Fibroblast of lung (primary cell): ENCODE measurements at regions not wholly inside any gene's neighbourhood (a gene's known extent, or its start where the extent isn't known, plus 50 kb on each side); places are given as distances from the start of the nearest gene placed in this dataset.

Experiments
- EZH2 ChIP-seq: IDR thresholded peaks from 2 replicates; pipeline ENCODE4 v1.5.1; 2012; ENCODE audit warnings: low read length, control low read depth, mild to moderate bottlenecking; ENCODE audit errors: missing control alignments
- TF ChIP-seq, protein P1 (sequence below), 2 donors: IDR thresholded peaks in 1 of 2; conservative IDR thresholded peaks in 1 of 2; 1 replicate in 1 of 2; 2 replicates in 1 of 2; pipeline ENCODE4 v1.5.1; 2011 to 2012; ENCODE audit warnings: low read length in 2 of 2, control low read depth in 1 of 2, inconsistent platforms in 1 of 2, low read depth in 1 of 2, mild to moderate bottlenecking in 1 of 2

DNA sequence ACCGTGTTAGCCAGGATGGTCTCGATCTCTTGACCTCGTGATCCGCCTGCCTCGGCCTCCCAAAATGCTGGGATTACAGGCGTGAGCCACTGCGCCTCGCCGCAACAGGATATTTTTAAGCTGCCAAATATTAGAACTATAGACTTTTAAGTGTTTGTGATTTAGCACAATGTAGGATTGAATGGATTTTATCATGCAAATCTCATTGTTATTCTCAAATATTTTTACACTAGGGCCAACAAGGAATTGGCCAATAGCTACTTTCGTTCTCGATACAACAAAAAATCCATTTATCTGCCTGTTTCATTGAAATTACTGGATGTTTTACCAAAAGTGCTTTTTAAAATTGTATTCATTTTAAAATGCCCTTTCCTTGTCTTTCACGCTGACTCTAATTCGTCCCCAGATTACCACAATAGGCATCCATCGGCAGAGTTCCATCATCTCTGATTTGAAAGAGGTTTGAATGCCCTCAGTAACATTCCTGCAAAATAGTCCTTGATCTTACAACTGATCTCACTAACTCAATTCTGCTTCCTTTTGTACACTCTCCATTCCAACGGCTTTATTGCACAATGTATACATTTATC, 99.6 kb upstream of the ROBO2 start:
- TF ChIP-seq, protein P1, sequence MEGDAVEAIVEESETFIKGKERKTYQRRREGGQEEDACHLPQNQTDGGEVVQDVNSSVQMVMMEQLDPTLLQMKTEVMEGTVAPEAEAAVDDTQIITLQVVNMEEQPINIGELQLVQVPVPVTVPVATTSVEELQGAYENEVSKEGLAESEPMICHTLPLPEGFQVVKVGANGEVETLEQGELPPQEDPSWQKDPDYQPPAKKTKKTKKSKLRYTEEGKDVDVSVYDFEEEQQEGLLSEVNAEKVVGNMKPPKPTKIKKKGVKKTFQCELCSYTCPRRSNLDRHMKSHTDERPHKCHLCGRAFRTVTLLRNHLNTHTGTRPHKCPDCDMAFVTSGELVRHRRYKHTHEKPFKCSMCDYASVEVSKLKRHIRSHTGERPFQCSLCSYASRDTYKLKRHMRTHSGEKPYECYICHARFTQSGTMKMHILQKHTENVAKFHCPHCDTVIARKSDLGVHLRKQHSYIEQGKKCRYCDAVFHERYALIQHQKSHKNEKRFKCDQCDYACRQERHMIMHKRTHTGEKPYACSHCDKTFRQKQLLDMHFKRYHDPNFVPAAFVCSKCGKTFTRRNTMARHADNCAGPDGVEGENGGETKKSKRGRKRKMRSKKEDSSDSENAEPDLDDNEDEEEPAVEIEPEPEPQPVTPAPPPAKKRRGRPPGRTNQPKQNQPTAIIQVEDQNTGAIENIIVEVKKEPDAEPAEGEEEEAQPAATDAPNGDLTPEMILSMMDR (conservative IDR thresholded peaks at IDR 0.05 in 1 of 2, IDR thresholded peaks at IDR 0.05 in 1 of 2; ENCODE audit: low read depth in 1 of 2, low read length in 2 of 2), result no peak
- TF ChIP-seq EZH2, result no peak
